ENCODE measurements at regions not wholly inside any gene's neighbourhood (a gene's known extent, or its start where the extent isn't known, plus 50 kb on each side); places are given as distances from the start of the nearest gene placed in this dataset.

- TF ChIP-seq EZH2phosphoT487 (IDR thresholded peaks at IDR 0.05; ENCODE audit: borderline replicate concordance, low read depth, low read length) = no peak
- TF ChIP-seq, protein P1, sequence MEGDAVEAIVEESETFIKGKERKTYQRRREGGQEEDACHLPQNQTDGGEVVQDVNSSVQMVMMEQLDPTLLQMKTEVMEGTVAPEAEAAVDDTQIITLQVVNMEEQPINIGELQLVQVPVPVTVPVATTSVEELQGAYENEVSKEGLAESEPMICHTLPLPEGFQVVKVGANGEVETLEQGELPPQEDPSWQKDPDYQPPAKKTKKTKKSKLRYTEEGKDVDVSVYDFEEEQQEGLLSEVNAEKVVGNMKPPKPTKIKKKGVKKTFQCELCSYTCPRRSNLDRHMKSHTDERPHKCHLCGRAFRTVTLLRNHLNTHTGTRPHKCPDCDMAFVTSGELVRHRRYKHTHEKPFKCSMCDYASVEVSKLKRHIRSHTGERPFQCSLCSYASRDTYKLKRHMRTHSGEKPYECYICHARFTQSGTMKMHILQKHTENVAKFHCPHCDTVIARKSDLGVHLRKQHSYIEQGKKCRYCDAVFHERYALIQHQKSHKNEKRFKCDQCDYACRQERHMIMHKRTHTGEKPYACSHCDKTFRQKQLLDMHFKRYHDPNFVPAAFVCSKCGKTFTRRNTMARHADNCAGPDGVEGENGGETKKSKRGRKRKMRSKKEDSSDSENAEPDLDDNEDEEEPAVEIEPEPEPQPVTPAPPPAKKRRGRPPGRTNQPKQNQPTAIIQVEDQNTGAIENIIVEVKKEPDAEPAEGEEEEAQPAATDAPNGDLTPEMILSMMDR (conservative IDR thresholded peaks at IDR 0.05; ENCODE audit: low read length) = no peak
- CTCF ChIA-PET (ENCODE audit: unreplicated experiment) = interaction anchor here (0.6 kb wide), 1 partner anchor 926 kb away, joined by 3 read pairs; no protein-coding TSS in a partner anchor
- no peak for DNase-seq (ENCODE audit: low spot score)
These were observed 60.2 kb upstream of the ACTRT2 start for GRCh38 chr1:2961081-2961480.

GRCh38 chr1:2961661-2962060, 59.6 kb upstream of the ACTRT2 start:
- CTCF ChIA-PET (ENCODE audit: unreplicated experiment) = interaction anchor here (0.6 kb wide), 1 partner anchor 927 kb away, joined by 3 read pairs; no protein-coding TSS in a partner anchor
- no peak overlapping the region for H2AFZ ChIP-seq (ENCODE audit: low read length)
- TF ChIP-seq, protein P1 (conservative IDR thresholded peaks at IDR 0.05; ENCODE audit: low read length) = no peak
- TF ChIP-seq EZH2phosphoT487 (IDR thresholded peaks at IDR 0.05; ENCODE audit: borderline replicate concordance, low read depth, low read length) = no peak
- no peaks in the 10 kb centered on the region for H4K20me1 ChIP-seq (ENCODE audit: insufficient read depth, low read length)
- POLR2A ChIA-PET = no interaction called here
- BruUV-seq (replicated peaks) = no TSS peak
- no peaks in the 10 kb centered on the region for H3K4me1 ChIP-seq (ENCODE audit: insufficient read depth, low read length, poor library complexity, severe bottlenecking)
- no peaks in the 10 kb centered on the region for H3K79me2 ChIP-seq (ENCODE audit: insufficient read depth, low read depth, low read length)
- no peak overlapping the region for H3K4me3 ChIP-seq (ENCODE audit: low read depth, low read length, poor library complexity, severe bottlenecking)
- no peaks in the 10 kb centered on the region for H3K9me2 ChIP-seq (ENCODE audit: insufficient read depth, low read length)
- no peak for DNase-seq (ENCODE audit: low spot score)
- peaks cover 10% of the 10 kb centered on the region for H3K9me3 ChIP-seq (ENCODE audit: low read length)
- H3K36me3 ChIP-seq (ENCODE audit: insufficient read depth, low read length) = no peaks in the 10 kb centered on the region
- H3K27ac ChIP-seq (ENCODE audit: low read depth, low read length, poor library complexity, severe bottlenecking) = no peak overlapping the region
- no peak overlapping the region for H3K4me2 ChIP-seq (ENCODE audit: low read length)
- intact Hi-C loops (cut with micrococcal nuclease; ENCODE audit: unreplicated experiment) = no loop called here

More at GRCh38 chr1:2961081-2961480, 60.2 kb upstream of the ACTRT2 start:
- H3K4me3 ChIP-seq (ENCODE audit: low read depth, low read length, poor library complexity, severe bottlenecking) = no peak overlapping the region
- H3K36me3 ChIP-seq (ENCODE audit: insufficient read depth, low read length) = no peaks in the 10 kb centered on the region
- no peak overlapping the region for H3K27ac ChIP-seq (ENCODE audit: low read depth, low read length, poor library complexity, severe bottlenecking)
- H3K4me2 ChIP-seq (ENCODE audit: low read length) = no peak overlapping the region
- no peak overlapping the region for H2AFZ ChIP-seq (ENCODE audit: low read length)
- intact Hi-C loops (cut with micrococcal nuclease; ENCODE audit: unreplicated experiment) = no loop called here
- POLR2A ChIA-PET = no interaction called here
- no TSS peak for BruUV-seq (replicated peaks)
- H3K9me2 ChIP-seq (ENCODE audit: insufficient read depth, low read length) = no peaks in the 10 kb centered on the region
- no peaks in the 10 kb centered on the region for H4K20me1 ChIP-seq (ENCODE audit: insufficient read depth, low read length)
- no peaks in the 10 kb centered on the region for H3K4me1 ChIP-seq (ENCODE audit: insufficient read depth, low read length, poor library complexity, severe bottlenecking)
- H3K9me3 ChIP-seq (ENCODE audit: low read length) = peaks cover 14% of the 10 kb centered on the region
- H3K79me2 ChIP-seq (ENCODE audit: insufficient read depth, low read depth, low read length) = no peaks in the 10 kb centered on the region

DNA sequence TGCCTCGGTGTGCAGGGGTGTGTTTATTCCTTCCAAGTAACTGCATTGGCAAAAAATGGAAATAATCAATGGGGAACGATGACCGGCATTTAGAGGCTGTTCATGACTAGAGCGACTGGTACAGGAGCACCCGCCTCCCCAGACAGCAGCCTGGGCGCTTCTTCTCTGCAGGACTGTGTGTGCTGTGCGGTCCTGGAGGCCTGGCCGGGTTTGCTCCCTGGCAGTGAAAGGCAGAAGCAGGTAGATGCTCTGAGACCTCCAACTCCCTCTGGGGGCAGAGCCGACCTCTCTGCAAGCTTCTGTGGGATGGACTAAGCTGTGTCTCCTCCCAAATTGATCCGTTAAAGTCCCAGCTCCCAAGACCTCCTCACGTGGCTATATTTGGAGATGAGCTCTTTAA, 59.2 kb upstream of the ACTRT2 start:
- Histone ChIP-seq H4K20me1 (ENCODE audit: insufficient read depth, low read length) (no peaks in the 10 kb centered on the region), H2AFZ (ENCODE audit: low read length) (no peak overlapping the region), H3K79me2 (ENCODE audit: insufficient read depth, low read depth, low read length) (no peaks in the 10 kb centered on the region), H3K27ac (ENCODE audit: low read depth, low read length, poor library complexity, severe bottlenecking) (no peak overlapping the region), H3K9me2 (ENCODE audit: insufficient read depth, low read length) (no peaks in the 10 kb centered on the region), H3K4me1 (ENCODE audit: insufficient read depth, low read length, poor library complexity, severe bottlenecking) (no peaks in the 10 kb centered on the region), H3K9me3 (ENCODE audit: low read length) (peaks cover 6% of the 10 kb centered on the region), H3K36me3 (ENCODE audit: insufficient read depth, low read length) (no peaks in the 10 kb centered on the region), H3K4me3 (ENCODE audit: low read depth, low read length, poor library complexity, severe bottlenecking) (no peak overlapping the region), H3K4me2 (ENCODE audit: low read length) (no peak overlapping the region)
- TF ChIP-seq, protein P1 (conservative IDR thresholded peaks at IDR 0.05; ENCODE audit: low read length) = no peak
- TF ChIP-seq EZH2phosphoT487 (IDR thresholded peaks at IDR 0.05; ENCODE audit: borderline replicate concordance, low read depth, low read length) = no peak
- intact Hi-C loops (cut with micrococcal nuclease; ENCODE audit: unreplicated experiment) = no loop called here
- CTCF ChIA-PET (ENCODE audit: unreplicated experiment) = no interaction called here
- DNase-seq (ENCODE audit: low spot score) = no peak
- POLR2A ChIA-PET = no interaction called here
- BruUV-seq (replicated peaks) = no TSS peak
